GM12891 (cell line): ENCODE measurements at regions not wholly inside any gene's neighbourhood (a gene's known extent, or its start where the extent isn't known, plus 50 kb on each side); places are given as distances from the start of the nearest gene placed in this dataset.

Experiments
- DNase-seq: peaks from one replicate; pipeline ENCODE4 v3.0.0; 2011; ENCODE audit warnings: low spot score; ENCODE audit not compliant: insufficient read length
- FAIRE-seq: peaks from 2 replicates; lab custom pipeline; 2011; peaks lifted over from hg19 to GRCh38; lab: Jason Lieb, UNC
- PAX5 ChIP-seq: IDR thresholded peaks from 2 replicates; pipeline ENCODE4 v1.6.1; 2011; ENCODE audit warnings: low read length, moderate library complexity, mild to moderate bottlenecking; ENCODE audit not compliant: insufficient read depth, severe bottlenecking
- POLR2A ChIP-seq: IDR thresholded peaks from 2 replicates; pipeline ENCODE4 v1.6.1; 2011; ENCODE audit warnings: low read depth, low read length, control low read depth
- POLR2AphosphoS5 ChIP-seq: IDR thresholded peaks from 2 replicates; pipeline ENCODE4 v1.6.1; 2011; ENCODE audit warnings: low read depth, low read length, control low read depth
- POU2F2 ChIP-seq: IDR thresholded peaks from 2 replicates; pipeline ENCODE4 v1.6.1; 2011; ENCODE audit warnings: low read depth, mild to moderate bottlenecking, control low read depth, low read length, moderate library complexity
- SPI1 ChIP-seq: IDR thresholded peaks from 2 replicates; pipeline ENCODE4 v1.6.1; 2011; ENCODE audit warnings: low read depth, low read length, control low read depth
- TAF1 ChIP-seq: IDR thresholded peaks from 2 replicates; pipeline ENCODE4 v1.6.1; 2011; ENCODE audit warnings: low read depth, low read length, control low read depth

DNA sequence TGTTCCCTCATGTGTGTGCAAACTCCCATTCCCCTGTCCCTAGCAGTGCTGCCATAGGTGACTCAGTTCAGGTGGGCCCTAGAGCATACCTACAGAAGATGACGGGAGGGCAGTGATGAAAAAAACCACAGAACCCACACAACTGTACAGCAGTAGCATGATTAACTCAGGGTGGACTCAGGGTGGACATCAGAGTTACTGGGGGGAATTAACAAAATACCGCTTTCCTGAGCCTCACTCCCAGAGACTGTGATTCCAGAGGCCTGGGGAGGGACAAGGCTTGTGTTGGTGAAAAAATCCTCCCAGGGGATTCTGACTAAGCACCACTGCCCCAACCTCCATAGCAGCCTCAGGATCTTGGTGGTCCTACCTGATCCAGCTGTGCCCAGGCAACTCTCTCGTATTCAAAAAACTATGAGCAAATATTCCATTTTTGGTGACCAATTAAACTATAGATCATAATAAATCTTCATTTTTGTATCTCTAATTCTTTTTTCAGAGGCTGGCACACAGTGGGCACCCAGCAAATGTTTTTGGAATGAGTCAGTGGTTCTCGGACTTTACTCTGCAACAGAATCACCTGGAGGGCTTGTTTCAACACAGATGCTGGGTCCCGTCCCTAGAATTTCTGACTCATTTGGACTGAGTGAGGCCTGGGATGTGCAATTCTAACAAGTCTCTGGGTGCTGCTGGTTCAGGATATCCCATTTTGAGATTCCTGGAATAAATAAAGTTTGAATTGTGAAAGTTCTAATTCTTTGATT lies 84.1 kb upstream of the NABP1 start:
- FAIRE-seq: no peak
- TF ChIP-seq SPI1: no peak
- no peak for TF ChIP-seq PAX5
- DNase-seq: no peak

- no peak for FAIRE-seq
Measured at GRCh38 chr2:191597186-191597751, 80.7 kb upstream of the NABP1 start.

DNA sequence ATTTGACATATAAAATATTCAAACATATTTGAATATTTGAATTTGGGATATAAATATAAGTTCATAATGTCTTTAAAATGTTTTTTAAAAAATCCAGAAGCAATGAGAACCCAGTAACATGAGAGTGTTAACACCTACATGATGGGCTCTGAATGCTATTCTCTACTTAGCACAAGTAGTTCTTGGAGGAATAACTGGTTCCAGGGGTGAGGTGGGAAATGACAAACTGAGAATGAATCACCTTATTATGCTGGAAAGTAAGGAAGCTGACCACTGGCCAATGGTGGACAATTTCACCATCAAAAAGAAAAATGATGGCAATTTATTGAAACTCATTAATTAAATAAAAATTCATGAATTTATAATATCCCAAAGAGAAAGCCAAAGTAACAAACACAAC lies 79.6 kb upstream of the NABP1 start:
- no peak for FAIRE-seq
- no peak for DNase-seq
- no peak for TF ChIP-seq POU2F2
- TF ChIP-seq TAF1: no peak
- TF ChIP-seq POLR2A: no peak
- no peak for TF ChIP-seq POLR2AphosphoS5
- TF ChIP-seq SPI1: no peak
- TF ChIP-seq PAX5: no peak

More at GRCh38 chr2:191597186-191597751, 80.7 kb upstream of the NABP1 start:
- no peak for DNase-seq
- TF ChIP-seq SPI1: no peak
- TF ChIP-seq POLR2A: no peak
- no peak for TF ChIP-seq POU2F2
- TF ChIP-seq TAF1: no peak
- TF ChIP-seq POLR2AphosphoS5: no peak
- TF ChIP-seq PAX5: no peak

DNA sequence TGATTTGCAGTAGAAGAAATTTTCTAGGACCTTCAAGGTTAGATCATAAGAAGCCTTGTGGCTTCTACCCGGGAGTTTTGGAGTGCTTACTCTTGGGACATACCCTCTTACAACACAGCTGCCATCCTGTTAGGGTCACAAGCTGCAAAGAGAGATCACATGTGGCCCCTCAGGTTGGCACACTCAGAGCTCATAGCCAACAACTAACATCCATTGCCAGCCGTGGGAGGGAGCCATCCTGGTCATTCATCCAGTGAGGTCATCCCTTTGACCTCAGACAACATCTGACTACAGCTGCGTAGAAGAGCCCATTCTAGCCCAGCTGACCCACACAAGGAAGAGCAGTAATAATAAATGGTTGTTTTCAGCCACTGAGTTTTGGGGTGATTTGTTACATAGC lies 76.9 kb upstream of the NABP1 start:
- no peak for TF ChIP-seq POLR2AphosphoS5
- TF ChIP-seq POU2F2: no peak
- no peak for TF ChIP-seq TAF1
- no peak for TF ChIP-seq POLR2A
- TF ChIP-seq PAX5: no peak
- TF ChIP-seq SPI1: no peak
- no peak for FAIRE-seq
- no peak for DNase-seq

DNA sequence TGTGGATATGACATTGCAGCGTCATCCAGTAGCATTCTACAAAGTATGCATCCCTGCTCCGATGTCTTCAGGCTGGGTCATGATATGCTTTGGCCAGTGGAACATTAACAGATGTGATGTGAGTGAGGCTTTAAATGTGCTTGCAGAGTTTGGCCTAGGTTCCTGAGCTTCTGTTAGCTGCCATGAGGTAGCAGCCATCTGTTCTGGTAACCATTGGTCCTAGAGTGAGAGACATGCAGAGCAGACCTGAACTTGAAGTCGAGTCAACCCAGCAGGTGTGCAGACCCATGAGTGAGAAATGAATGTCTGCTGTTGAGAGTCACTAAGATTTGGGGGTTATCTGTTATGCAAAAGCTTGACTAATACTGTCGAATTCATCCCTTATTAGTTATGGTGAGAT lies 73.8 kb upstream of the NABP1 start:
- FAIRE-seq (no peak), DNase-seq (no peak)
- TF ChIP-seq POLR2AphosphoS5 (no peak), SPI1 (no peak), POU2F2 (no peak), PAX5 (no peak), POLR2A (no peak), TAF1 (no peak)

- DNase-seq (no peak), FAIRE-seq (no peak)
- TF ChIP-seq SPI1 (no peak), POLR2AphosphoS5 (no peak), POU2F2 (no peak), POLR2A (no peak), PAX5 (no peak), TAF1 (no peak)
Measured at GRCh38 chr2:191607096-191607495, 70.8 kb upstream of the NABP1 start.

- TF ChIP-seq POLR2A (no peak), SPI1 (no peak), POU2F2 (no peak), POLR2AphosphoS5 (no peak), TAF1 (no peak), PAX5 (no peak)
- FAIRE-seq (no peak), DNase-seq (no peak)
Measured at GRCh38 chr2:191610756-191611155, 67.2 kb upstream of the NABP1 start.

DNA sequence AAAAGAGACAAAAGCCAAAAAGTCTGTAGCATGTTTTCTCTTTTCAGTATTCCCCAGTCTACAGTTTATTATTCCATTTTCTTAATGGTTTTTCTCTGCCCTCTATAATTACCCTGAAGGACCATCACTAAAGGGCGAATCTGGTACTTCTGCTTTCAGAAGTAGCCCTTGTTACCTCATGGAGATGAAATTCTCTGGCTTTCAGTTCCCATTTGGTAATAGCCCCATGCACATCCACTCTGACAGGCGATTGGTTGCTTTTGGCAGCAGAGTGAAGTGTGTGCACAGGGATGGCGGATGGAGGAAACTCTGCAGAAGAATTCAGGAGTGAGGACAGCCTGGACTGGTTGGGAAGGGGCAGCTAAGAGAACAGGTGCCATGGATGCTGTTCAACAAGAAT lies 66.3 kb upstream of the NABP1 start:
- peak; percentile 69 for FAIRE-seq

GRCh38 chr2:191612496-191612895 lies 65.4 kb upstream of the NABP1 start:
- FAIRE-seq (no peak), DNase-seq (no peak)
- TF ChIP-seq POLR2AphosphoS5 (no peak), TAF1 (no peak), PAX5 (no peak), POU2F2 (no peak), SPI1 (no peak), POLR2A (no peak)

More for the DNA sequence above, 66.3 kb upstream of the NABP1 start:
- no peak for DNase-seq
- TF ChIP-seq TAF1 (no peak), POU2F2 (no peak), POLR2A (no peak), POLR2AphosphoS5 (no peak), SPI1 (peak; percentile 90), PAX5 (no peak)

DNA sequence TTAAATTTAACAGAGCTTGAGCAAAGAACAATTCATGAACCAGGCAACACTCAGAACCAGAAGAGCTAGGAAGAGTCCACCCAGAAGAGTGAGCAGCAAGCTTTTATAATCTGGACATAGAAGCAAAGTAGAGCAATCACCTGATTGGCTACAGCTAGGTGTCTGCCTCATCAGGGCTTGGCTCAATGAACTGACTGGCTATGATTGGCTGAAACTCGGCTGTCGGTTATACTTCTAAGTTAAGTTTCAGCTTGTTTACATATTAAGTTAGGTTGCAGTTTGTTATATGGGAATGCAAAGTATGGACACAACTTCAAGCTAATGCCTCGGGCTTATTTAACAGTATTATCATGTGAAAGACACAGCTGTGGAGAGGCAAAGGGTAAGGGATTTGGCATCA lies 63.2 kb upstream of the NABP1 start:
- TF ChIP-seq POU2F2 (no peak), SPI1 (no peak), PAX5 (no peak), TAF1 (no peak), POLR2AphosphoS5 (no peak), POLR2A (no peak)
- FAIRE-seq (no peak), DNase-seq (no peak)
